GM21529 (cell line): ENCODE measurements at regions not wholly inside any gene's neighbourhood (a gene's known extent, or its start where the extent isn't known, plus 50 kb on each side); places are given as distances from the start of the nearest gene placed in this dataset.

ENCODE experiments used
- ATAC-seq: cut with Tn5 transposase; IDR thresholded peaks from one replicate; pipeline ENCODE4 v1.9.1; 2021; ENCODE audit not compliant: unreplicated experiment

GRCh38 chr1:112312879-112313278 lies 83.1 kb upstream of the CTTNBP2NL start:
- ATAC-seq: no peak

GRCh38 chr1:112316254-112316913 lies 79.6 kb upstream of the CTTNBP2NL start:
- ATAC-seq: no peak

GRCh38 chr1:112317140-112317539 lies 78.9 kb upstream of the CTTNBP2NL start:
- no peak for ATAC-seq

DNA sequence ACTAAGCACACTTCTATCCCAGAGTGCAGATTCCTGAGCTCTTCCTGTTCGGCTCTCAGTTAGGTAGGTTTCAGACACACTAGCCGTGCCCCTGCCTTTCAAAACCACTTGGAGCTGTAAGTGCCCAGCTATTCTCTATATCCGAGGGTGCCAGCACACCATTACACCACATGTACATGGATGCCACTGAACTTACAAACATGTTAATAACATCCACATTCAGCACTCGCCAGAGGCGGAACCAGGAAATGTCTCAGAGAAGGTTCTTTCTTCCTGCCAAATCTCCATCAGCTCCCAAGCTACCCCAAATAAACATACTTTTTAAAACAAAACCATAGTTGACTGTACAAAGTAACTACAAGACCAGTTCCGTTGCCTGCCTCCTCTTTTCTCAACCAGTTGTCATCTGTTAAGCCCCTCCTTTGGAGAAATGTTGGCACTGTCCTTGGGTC lies 78.4 kb upstream of the CTTNBP2NL start:
- no peak for ATAC-seq

- ATAC-seq: no peak
These were observed 77.8 kb upstream of the CTTNBP2NL start for GRCh38 chr1:112318263-112318662.

DNA sequence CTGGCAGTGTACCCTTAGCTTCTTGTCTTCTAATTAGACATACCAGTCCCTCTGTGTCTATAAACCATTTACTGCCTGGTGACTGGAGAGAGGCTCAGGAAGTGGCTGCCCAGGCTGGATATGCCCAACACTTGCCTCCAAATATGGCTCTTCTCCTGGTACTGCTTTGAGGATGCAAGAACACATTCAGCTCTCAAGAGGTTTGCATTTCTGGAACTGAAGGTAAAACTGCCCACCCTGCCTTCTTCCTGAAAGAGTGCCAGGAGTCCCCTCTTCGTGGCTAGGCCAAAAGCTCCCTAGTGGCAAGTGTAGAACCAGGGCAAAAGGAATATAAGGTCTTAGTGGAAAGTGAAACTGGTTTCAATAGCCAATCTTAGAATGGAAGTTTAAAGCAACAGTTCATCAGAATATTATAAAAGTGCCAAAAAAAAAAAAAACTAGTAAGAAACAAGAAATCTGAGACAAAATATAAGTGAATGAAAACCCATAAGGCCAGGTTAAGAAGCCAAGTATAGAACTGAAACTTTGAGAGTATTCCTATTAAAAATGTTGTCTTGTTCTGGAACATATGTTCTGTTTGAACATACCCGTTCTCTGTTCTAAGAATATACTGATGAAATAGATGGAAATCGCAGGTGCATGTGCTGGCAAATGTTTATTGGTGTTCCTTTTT lies 77.2 kb upstream of the CTTNBP2NL start:
- ATAC-seq: no peak

GRCh38 chr1:112319371-112320040 lies 76.5 kb upstream of the CTTNBP2NL start:
- no peak for ATAC-seq

GRCh38 chr1:112320058-112320457 lies 76.0 kb upstream of the CTTNBP2NL start:
- ATAC-seq: no peak

DNA sequence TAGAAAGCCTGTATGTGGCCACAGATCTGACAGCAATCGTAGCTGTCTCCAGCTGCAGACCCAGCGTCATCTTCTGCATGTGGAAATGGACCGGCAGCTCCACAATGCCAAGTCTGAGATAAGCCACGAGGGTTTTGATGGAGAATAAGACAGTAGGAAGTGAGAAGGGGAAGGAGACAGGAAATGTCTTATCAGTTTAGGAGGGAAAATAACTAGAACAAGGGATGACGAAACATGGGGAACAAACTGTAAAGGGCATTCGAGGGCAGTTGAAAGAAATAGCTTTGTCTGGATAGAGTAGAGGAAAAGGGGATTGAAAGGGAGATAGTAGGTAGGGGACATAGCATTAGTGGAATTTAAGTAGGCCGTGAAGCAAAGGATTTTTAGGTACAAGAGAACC lies 74.0 kb upstream of the CTTNBP2NL start:
- no peak for ATAC-seq

DNA sequence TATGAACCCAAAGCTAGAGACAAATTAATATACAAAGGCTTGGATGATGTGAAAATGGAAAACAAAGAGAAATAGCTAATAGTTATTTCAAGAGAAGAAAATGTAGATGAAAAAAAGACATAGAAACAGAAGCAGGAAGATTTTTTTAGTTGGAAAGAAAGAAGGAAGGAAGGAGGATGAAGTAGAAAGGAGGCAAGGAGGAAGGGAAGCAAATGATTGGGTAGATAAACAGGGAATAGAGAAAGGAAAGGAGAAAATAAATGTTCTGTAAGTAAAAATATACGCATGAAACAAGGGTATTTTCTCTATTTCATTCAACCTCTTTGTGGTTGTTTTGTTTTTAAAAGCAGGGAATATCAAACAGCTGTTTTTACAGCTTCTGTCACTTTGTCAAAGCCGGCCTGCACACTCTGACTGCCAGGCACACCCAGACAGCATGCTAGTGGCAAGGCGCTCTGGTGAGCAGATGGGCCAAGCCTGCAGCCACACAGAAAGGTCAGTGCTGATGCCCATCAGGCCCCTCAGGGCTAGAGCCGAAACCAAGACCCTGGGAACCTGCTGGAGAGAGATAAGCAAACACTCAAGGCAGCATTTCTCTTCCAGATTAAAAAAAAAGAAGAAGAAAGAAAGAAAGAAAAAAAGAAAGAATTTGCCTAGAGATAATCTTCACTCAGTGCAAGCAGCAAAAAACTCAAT lies 72.9 kb upstream of the CTTNBP2NL start:
- ATAC-seq: no peak

GRCh38 chr1:112325504-112325903 lies 70.5 kb upstream of the CTTNBP2NL start:
- no peak for ATAC-seq

DNA sequence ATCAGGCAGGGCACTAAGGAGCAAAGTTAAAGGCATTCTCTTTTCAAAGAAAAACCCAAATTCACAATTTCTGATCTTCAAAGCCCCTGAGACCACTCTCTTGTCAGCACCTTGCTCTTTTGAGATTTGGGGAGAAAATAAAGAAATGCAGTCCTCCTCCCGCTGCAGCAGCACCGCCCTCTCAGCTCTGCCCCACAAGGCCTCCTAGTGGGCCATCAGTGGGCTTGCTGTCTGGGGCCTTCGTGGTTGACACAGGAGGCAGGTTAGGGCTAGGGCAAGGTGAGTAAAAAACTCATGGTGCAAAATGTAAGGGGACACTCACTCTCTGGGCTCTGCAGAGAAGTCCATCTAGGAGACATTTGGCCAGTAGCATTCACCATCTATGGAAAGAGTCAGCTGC lies 67.4 kb upstream of the CTTNBP2NL start:
- no peak for ATAC-seq

GRCh38 chr1:112332176-112333150 lies 63.6 kb upstream of the CTTNBP2NL start:
- no peak for ATAC-seq

- ATAC-seq: no peak
These were observed 60.7 kb upstream of the CTTNBP2NL start for GRCh38 chr1:112335351-112335750.

DNA sequence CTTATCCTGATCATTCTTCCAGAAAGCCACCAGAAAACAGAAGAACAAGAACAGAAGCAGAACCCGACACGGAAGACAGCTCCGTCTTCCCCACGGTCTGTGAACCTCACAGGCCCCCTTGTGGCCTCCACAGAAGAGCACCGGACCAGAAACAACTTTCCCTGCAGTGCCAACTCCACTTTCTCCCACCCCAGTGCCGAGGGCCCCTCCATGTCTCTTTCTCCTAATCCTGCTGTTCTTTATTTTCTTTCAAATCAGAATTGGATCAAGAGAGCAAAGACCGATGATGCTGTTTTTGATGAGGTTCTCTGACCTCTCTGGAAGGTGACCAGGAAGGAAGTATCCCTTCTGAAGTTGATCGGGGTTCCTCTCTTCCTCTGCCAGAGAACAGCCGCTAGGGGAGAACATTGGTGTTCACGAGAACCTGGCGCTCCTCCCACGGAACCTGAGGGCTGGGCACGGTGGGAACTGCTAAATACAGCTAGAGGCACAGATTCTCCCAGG lies 58.9 kb upstream of the CTTNBP2NL start:
- no peak for ATAC-seq

- no peak for ATAC-seq
These were observed 54.0 kb upstream of the CTTNBP2NL start for GRCh38 chr1:112341986-112342385.

DNA sequence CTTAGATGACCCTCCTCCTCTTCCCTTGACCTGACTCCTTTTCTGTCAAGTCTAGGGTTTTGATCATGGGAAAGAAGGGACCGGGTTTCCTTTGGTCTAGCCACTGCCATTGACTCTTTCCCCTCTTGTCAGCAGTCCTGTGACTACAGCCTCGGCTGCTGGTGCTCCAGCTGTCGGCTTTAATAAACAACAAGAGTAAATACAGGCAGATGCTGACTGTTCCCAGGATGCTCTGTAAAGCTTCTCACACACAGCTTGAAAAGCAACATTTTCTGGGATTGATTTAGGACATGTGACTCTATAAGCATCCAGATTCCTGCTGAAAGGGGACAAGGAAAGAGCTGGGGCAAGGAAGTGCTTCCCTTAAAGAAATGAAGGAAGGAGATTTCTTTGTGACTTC lies 53.5 kb upstream of the CTTNBP2NL start:
- no peak for ATAC-seq

DNA sequence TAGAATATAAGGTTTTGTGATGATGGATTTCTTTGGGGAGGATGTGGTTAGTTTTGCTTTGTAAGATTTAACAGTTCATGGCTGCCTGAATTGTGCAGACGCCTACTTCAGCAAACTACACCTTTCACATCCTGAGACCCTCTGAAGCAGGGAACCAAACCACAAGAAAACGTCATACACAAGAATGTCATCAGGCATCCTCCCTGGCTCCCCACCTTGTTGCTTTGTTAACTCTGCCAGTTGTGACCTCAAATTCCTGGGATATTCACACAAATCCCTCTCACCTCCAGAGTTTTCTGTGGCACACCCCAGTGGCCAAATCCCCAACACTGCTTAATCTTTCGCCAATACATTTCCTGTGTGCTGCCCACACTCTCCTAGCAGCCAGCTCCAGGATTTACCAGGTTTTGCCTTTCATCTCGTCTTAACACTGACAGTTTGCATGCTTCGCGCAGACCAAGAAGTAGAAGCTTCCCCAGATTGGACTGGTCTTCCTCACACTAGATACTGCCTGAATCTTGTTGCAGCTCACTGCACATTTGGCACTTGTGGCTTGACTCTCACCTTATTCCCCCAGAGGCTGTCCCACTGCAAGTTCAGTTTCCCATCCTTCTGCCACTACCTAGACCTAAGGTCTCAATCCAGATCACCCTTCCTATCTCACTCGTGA lies 51.1 kb upstream of the CTTNBP2NL start:
- no peak for ATAC-seq
